Stomach smooth muscle (tissue), 2 donors: ENCODE measurements at regions not wholly inside any gene's neighbourhood (a gene's known extent, or its start where the extent isn't known, plus 50 kb on each side); places are given as distances from the start of the nearest gene placed in this dataset.

Source experiments
- H3K27ac ChIP-seq: one replicate; pipeline ENCODE4 v1.7.0; 2013; ENCODE audit warnings: mild to moderate bottlenecking, low read length, inconsistent platforms
- H3K27me3 ChIP-seq, 2 donors: one replicate each; pipeline ENCODE4 v1.7.0; 2013; ENCODE audit warnings: low read length in 2 of 2; ENCODE audit not compliant: insufficient read depth in 2 of 2, control insufficient read depth in 1 of 2
- H3K36me3 ChIP-seq, 2 donors: one replicate each; pipeline ENCODE4 v1.7.0; 2013; ENCODE audit warnings: low read length in 2 of 2; ENCODE audit not compliant: control insufficient read depth in 2 of 2, insufficient read depth in 2 of 2
- H3K4me1 ChIP-seq: one replicate; pipeline ENCODE4 v1.7.0; 2013; ENCODE audit warnings: low read length; ENCODE audit not compliant: control insufficient read depth, insufficient read depth
- H3K4me3 ChIP-seq, 2 donors: one replicate each; pipeline ENCODE4 v1.7.0; 2013; ENCODE audit warnings: low read length in 2 of 2
- H3K9ac ChIP-seq, 2 donors: one replicate each; pipeline ENCODE4 v1.7.0; 2013; ENCODE audit warnings: low read length in 2 of 2, mild to moderate bottlenecking in 1 of 2
- H3K9me3 ChIP-seq, 2 donors: one replicate each; pipeline ENCODE4 v1.7.0; 2013; ENCODE audit warnings: low read length in 2 of 2; ENCODE audit not compliant: control insufficient read depth in 2 of 2
- donor health status: healthy.
- donor health status: Pancreatic carcinoma.

DNA sequence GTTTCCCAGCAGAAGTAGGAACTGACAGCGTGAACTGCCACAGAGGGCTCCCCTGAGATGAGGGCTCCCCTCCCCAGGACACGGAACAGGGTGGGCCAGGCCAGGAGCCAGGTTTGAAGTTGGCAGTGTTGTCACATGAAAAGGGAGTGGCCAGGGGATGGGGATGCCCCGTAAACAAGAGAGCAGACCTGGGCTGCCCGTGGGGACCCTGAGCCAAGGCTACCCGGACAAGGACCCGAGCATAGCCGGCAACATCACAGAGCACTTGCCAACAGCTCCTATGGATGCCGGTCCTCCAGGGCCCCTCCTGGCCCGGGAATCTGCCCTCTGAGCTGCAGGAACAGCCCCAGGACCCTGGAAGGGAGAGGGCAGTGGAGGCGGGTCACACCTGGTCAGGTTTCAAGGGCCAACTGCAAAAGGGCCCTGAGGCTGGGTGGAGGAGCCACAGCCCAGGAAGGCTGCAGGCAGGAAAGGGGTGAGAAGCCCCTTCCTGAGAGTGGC, 102.1 kb downstream of the CPZ start:
- peaks cover 0 to 7% of the 10 kb centered on the region in 2 donors for H3K9me3 ChIP-seq
- no peaks in the 10 kb centered on the region for H3K4me1 ChIP-seq
- H3K4me3 ChIP-seq, result no peak overlapping the region
- H3K9ac ChIP-seq, result no peak overlapping the region
- H3K36me3 ChIP-seq, result no peaks in the 10 kb centered on the region
- H3K27ac ChIP-seq, result no peak overlapping the region
- H3K27me3 ChIP-seq, result peaks cover 8 to 29% of the 10 kb centered on the region in 2 donors

DNA sequence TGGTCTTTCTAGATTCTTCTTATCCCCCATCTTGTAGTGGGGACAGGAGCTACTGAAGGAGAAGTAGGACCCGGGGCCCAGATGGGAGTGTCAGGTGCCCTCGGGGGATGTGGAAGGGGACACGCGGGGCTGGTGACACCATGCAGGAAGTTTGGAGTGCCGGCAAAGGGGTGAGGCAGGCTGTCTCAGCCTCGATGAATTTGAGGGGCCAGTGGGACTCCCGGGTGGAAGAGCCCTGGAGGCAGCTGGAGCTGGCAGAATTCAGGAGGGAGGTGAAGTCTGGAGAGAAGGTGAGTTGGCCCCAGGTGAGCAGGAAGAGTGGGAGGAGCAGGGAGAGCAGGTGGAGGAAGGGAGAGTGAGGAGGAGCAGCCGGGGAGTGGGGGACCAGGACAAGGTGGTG, 101.7 kb downstream of the CPZ start:
- peaks cover 3 to 33% of the 10 kb centered on the region in 2 donors for H3K27me3 ChIP-seq
- no peaks in the 10 kb centered on the region for H3K36me3 ChIP-seq
- H3K4me3 ChIP-seq, result no peak overlapping the region
- no peak overlapping the region for H3K9ac ChIP-seq
- H3K9me3 ChIP-seq, result peaks cover 0 to 7% of the 10 kb centered on the region in 2 donors
- H3K4me1 ChIP-seq, result no peaks in the 10 kb centered on the region
- H3K27ac ChIP-seq, result no peak overlapping the region

DNA sequence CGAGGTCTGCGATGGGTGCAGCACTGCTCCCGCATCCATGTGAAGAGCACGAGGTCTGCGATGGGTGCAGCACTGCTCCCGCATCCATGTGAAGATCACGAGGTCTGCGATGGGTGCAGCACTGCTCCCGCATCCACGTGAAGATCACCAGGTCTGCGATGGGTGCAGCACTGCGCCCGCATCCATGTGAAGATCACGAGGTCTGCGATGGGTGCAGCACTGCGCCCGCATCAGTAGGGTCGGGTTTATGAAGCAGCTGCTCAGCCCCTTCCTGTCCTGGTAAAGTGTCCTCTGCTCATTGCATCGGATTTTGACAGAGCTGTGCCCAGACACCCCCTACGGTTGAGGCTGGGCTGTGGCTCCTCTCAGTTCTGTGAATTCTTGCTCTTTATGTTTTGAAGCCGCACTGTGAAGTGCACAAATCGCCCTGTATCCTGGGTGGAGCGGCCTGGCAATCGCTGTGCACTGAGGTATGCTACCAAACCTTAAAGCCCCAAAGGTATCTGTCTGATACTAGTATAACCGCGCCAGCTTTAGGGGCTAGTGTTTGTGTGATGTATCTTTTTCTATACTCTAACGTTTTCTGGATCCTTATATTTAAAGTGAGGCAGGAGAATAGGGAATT, 98.7 kb downstream of the CPZ start:
- H3K9ac ChIP-seq, result no peak overlapping the region

DNA sequence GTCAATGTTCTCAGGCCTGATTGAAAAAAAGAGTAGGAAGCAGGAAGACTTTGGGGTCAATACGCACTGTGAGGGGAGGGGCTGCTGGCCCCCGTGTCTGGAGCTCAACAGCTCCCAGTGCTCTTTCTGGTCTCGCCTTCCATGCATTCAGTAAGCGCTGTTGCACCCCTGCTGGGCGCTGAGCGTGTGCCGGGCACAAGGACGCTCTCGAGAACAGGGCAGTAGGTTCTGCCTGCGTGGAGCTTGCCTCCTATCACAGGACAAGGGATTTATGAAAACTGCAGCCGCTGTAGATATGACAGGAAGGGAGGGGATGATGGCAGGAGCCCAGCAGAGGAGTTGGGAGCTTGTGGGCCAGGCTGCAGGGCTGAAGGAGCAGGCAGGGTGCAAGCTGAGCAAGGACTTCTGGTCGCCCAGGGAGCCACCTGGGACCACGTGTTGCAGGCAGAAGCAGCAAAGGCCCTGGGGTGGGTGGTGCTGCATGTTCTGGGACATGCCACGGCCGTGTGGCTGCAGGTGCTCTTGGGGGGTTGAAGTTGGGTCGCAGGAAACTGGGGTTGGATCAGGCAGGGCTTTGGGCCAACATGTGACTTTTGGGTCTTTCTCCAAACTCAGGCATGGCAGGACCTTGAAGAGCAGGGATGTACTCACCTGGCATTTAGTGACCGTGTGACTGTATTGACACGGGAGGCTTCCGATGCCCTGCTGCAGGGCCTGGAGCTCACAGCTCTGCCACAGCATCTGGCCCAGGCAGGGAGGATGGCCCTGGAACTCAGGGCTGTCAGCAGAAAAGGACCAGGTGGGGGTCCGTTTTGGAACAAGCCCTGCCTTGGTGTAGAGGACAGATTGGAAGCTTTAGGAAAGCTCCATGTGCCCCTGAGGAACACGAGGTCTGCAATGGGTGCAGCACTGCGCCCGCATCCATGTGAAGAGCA, 97.9 kb downstream of the CPZ start:
- no peaks in the 10 kb centered on the region for H3K36me3 ChIP-seq
- H3K9ac ChIP-seq, result no peak overlapping the region
- H3K27me3 ChIP-seq, result peaks cover 13 to 34% of the 10 kb centered on the region in 2 donors
- no peak overlapping the region for H3K4me3 ChIP-seq
- no peaks in the 10 kb centered on the region for H3K9me3 ChIP-seq
- H3K4me1 ChIP-seq, result no peaks in the 10 kb centered on the region
- no peak overlapping the region for H3K27ac ChIP-seq

More for the DNA sequence above, 98.7 kb downstream of the CPZ start:
- no peaks in the 10 kb centered on the region for H3K36me3 ChIP-seq
- H3K4me1 ChIP-seq, result no peaks in the 10 kb centered on the region
- H3K4me3 ChIP-seq, result no peak overlapping the region
- H3K27me3 ChIP-seq, result peaks cover 11 to 36% of the 10 kb centered on the region in 2 donors
- no peak overlapping the region for H3K27ac ChIP-seq
- H3K9me3 ChIP-seq, result no peaks in the 10 kb centered on the region

DNA sequence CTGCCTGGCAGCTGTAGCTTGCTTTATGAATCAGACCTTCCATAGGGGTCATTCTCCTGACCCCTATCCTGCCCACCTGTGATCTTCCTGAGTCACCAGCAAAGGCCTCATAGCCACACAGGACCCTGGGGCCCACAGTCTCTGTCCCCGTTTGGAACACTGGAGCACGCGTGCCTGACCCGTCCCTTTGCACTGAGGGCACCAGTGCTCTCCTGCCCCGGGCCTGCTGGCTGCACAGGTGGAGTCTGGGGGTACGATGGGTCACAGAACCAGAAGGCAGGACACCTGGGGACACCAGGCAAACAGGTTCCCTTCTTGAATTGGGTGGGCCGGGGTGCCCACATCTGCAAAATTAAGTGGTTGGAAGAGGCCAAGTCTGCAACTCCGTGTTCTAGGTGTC, 97.2 kb downstream of the CPZ start:
- H3K27me3 ChIP-seq, result peaks cover 10 to 28% of the 10 kb centered on the region in 2 donors
- no peaks in the 10 kb centered on the region for H3K4me1 ChIP-seq
- no peaks in the 10 kb centered on the region for H3K9me3 ChIP-seq
- H3K27ac ChIP-seq, result no peak overlapping the region
- no peaks in the 10 kb centered on the region for H3K36me3 ChIP-seq
- H3K9ac ChIP-seq, result no peak overlapping the region
- no peak overlapping the region for H3K4me3 ChIP-seq

DNA sequence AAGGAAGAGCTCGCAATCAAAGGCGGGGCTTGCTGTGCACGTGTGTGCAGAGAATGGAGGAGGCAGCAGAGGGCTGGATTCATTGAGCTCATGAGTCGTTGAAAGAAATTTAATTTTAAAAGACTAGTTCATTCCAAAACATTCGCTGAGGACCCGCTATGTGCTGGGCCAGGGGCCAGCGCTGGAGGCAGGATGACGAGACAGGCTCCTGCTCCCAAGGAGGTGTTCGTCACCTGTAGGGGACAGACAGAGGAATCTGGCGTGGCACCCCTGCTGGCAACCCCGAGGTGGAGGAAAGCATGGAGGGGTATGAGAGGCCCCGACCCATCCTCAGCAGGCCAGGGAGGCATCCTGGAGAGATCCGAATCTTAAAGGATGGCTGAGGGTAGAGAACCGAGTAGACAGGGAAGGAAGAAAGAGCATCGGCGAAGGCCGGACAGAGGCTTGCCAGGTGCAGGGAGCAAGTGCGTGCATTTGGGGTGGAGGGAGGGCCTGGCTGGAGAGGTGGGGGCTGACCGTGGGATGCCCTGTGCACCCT, 96.4 kb downstream of the CPZ start:
- Histone ChIP-seq H3K36me3 (no peaks in the 10 kb centered on the region), H3K4me3 (no peak overlapping the region), H3K27ac (no peak overlapping the region), H3K9ac (no peak overlapping the region), H3K4me1 (no peaks in the 10 kb centered on the region), H3K9me3 (peaks cover 0 to 3% of the 10 kb centered on the region in 2 donors), H3K27me3 (peaks cover 10 to 26% of the 10 kb centered on the region in 2 donors)

DNA sequence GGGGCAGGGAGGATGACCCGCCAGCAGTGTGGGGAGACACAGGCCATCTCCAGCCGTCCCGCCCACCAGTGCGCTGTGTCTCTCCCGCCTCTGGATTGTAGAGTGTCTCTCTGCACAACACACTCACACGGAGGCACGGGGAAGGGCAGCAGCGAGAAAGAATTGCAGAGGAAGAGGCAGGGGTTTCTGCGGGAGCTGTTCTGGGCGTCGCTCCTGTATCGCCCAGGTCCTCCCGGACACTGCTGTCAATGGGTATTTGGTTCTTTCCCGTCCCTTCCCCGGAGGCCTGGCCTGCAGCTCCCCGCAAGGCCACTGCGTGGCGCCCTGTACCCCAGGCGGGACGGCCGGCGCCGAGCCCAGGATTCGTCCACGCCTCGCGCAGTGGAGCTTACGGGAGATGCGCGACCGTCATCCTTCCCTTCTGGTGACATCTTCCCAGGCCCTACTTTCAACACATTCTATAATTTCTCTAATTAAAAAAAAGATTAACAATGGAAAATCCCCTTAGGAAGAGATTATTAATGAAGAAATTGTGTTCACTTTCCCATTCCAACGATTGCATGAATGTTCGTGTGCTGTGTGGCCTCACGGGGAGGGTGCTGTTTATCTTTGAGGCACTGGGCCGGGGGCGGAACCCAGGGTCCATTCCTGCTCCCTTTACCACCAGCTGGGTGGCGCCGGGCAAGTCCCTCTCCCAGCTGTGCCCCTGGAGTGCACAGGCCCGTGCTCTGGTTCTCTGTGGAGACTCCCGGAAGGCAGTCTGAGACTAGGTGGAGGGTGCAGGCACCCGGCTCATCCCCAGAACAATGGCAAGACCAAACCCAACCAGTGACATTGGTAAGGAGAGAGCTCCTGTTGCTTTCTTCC, 95.7 kb downstream of the CPZ start:
- peaks cover 10 to 26% of the 10 kb centered on the region in 2 donors for H3K27me3 ChIP-seq
- no peak overlapping the region for H3K9ac ChIP-seq
- H3K27ac ChIP-seq, result no peak overlapping the region
- H3K9me3 ChIP-seq, result peaks cover 2 to 3% of the 10 kb centered on the region in 2 donors
- no peak overlapping the region for H3K4me3 ChIP-seq
- no peaks in the 10 kb centered on the region for H3K36me3 ChIP-seq
- H3K4me1 ChIP-seq, result no peaks in the 10 kb centered on the region

DNA sequence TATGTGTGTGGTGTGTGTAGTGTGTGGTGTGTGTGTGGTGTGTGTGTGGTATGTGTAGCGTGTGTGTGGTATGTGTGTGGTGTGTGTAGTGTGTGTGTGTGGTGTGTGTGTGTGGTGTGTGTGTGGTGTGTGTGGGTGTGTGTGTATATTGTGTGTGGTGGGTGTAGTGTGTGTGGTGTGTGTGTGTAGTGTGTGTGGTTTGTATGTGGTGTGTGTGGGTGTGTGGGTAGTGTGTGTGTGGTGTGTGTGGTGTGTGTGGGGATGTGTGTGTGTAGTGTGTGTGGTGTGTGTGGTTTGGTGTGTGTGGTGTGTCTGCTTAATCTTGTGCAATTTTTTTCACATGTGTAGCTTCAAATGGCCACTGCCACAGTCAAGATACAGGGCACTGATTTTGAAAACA, 94.5 kb downstream of the CPZ start:
- H3K4me3 ChIP-seq, result no peak overlapping the region
- peaks cover 11 to 30% of the 10 kb centered on the region in 2 donors for H3K27me3 ChIP-seq
- H3K9me3 ChIP-seq, result peaks cover 3 to 6% of the 10 kb centered on the region in 2 donors
- H3K36me3 ChIP-seq, result no peaks in the 10 kb centered on the region
- no peak overlapping the region for H3K9ac ChIP-seq
- no peak overlapping the region for H3K27ac ChIP-seq
- H3K4me1 ChIP-seq, result no peaks in the 10 kb centered on the region

DNA sequence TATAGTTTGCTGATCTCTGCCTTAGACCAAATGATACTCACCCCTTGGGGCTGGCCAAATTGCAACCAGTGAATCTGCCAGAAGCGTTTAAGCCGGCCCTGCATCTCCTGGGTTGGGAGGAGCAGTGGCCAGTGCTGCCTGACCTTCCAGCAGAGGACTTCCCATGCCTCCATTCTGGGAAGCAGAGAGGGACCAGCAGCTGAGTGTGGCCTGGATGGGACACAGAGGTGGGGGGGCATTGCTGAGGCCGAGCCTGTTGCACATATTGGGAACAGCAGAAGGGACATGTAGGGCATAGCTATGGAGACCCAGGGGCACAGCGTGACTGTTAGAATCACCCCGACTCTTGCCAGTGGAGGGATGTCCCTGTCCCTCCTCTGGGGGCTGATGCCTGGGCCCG, 93.3 kb downstream of the CPZ start:
- no peaks in the 10 kb centered on the region for H3K36me3 ChIP-seq
- no peaks in the 10 kb centered on the region for H3K4me1 ChIP-seq
- H3K9ac ChIP-seq, result no peak overlapping the region
- H3K4me3 ChIP-seq, result no peak overlapping the region
- H3K27me3 ChIP-seq, result peaks cover 13 to 31% of the 10 kb centered on the region in 2 donors
- H3K27ac ChIP-seq, result no peak overlapping the region
- peaks cover 3 to 6% of the 10 kb centered on the region in 2 donors for H3K9me3 ChIP-seq

DNA sequence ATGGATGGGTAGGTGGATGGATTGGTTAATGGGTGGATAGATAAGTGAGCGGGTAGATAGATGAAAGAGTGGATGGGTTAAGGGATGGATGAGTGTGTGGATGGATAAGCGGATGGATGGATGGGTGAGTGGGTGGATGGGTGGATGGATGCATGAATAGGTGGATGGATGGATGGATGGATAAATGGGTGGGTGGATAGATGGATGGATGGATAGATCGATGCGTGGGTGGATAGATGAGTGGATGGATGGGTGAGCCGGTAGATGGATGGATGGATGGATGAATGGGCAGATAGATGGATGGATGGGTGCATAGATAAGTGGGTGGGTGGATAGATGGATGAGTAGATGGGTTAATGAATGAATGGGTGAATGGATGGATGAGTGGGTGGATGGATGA, 90.9 kb downstream of the CPZ start:
- peaks cover 10 to 18% of the 10 kb centered on the region in 2 donors for H3K27me3 ChIP-seq
- H3K27ac ChIP-seq, result no peak overlapping the region
- no peaks in the 10 kb centered on the region for H3K4me1 ChIP-seq
- H3K9ac ChIP-seq, result no peak overlapping the region
- H3K36me3 ChIP-seq, result no peaks in the 10 kb centered on the region
- H3K4me3 ChIP-seq, result no peak overlapping the region
- H3K9me3 ChIP-seq, result peaks cover 3 to 6% of the 10 kb centered on the region in 2 donors
